HG03469 (cell line): ENCODE measurements at regions not wholly inside any gene's neighbourhood (a gene's known extent, or its start where the extent isn't known, plus 50 kb on each side); places are given as distances from the start of the nearest gene placed in this dataset.

Experiments used
- ATAC-seq: cut with Tn5 transposase; IDR thresholded peaks from one replicate; pipeline ENCODE4 v1.9.1; 2021; ENCODE audit warnings: mild to moderate bottlenecking, moderate library complexity, moderate number of reproducible peaks; ENCODE audit not compliant: unreplicated experiment

- no peak for ATAC-seq
These were observed 293.0 kb upstream of the PLXNA2 start for GRCh38 chr1:208537198-208537597.

DNA sequence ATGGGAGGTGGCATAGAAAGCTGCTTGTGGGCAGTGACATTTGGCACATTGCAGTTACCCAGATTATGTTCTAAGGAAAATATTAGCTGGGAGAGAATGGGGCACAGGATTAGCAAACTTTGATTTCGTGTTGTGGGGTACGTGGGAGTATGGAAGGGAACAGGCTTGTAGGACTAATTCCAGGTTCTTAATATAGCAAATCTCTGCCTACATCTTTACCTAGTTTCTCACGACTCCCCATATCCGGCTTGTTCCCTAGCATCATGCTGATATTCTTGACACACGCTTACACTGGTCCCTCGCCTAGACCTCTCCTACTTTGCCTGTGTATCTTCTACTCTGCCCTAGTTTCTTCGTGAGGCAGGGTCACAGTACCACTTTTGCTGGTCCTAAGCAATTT, 293.9 kb upstream of the PLXNA2 start:
- ATAC-seq, result no peak

DNA sequence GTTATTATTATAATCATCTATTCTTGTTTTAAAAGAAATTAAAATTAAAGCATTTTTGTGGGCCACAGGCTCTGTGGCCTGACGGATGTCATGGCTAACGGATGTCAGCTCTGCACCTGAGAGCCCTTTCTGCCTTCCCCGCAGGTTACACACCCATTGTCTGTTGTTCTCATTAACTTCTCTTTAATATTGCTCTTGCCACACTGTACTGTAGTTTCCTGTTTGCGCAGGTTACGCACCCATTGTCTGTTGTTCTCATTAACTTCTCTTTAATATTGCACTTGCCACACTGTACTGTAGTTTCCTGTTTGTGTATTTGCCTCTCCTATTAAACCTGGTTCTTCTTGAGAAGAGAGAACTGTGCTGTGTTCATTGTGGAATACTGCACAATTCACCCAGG, 294.4 kb upstream of the PLXNA2 start:
- ATAC-seq, result no peak

DNA sequence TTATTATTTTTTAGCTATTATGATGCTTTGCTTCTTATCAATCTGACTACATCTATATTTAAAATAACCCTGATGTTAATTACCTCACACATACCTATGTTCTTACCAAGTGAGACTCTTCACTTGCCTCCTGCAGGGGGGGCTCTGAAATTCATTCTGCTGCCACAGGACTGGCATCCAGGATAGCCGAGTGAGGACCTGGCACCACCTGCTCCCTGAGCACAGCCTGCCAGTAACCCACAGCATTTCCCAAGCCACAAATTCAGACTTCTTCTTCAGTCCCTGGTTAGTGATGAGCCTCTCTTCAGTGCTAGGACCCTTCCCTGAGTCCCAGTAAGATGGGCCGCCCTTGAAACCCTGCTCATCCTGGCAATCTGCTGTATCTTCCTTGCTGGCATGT, 296.5 kb upstream of the PLXNA2 start:
- ATAC-seq, result no peak

DNA sequence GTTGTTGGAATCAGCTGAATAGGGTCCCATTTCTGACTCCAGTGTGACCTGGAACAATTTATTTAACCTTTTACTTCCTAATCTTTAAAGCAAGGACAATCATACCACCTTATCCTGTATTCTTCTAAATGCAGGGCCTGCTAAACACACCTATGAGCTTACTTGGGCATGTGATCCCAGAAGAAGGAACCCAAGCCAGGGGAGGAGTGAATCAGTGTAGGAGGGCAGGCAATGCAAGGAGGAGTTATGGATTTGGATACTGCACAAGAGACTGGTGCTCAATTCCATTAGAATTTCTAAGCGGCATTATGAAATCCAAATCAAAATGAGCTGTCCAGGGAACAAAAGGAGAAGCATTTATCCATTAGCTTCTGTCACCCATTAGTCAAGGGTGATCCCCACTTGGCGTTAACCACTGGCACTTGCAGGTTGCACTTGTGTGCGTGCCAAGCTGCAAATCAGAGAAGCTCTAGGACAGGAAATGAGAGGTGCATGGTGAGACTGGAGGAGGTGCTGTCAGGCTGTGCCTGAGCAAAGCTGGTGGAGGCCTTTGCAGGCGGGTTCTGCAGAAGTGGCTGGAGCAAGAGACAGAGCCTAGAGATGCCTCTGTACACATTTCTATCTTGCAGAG, 297.2 kb upstream of the PLXNA2 start:
- no peak for ATAC-seq

- no peak for ATAC-seq
These were observed 298.1 kb upstream of the PLXNA2 start for GRCh38 chr1:208542309-208542708.

GRCh38 chr1:208544053-208544452, 299.9 kb upstream of the PLXNA2 start:
- no peak for ATAC-seq

- no peak for ATAC-seq
These were observed 300.6 kb upstream of the PLXNA2 start for GRCh38 chr1:208544794-208545193.

- no peak for ATAC-seq
These were observed 306.8 kb upstream of the PLXNA2 start for GRCh38 chr1:208551024-208551423.

GRCh38 chr1:208551633-208552320, 307.6 kb upstream of the PLXNA2 start:
- no peak for ATAC-seq

DNA sequence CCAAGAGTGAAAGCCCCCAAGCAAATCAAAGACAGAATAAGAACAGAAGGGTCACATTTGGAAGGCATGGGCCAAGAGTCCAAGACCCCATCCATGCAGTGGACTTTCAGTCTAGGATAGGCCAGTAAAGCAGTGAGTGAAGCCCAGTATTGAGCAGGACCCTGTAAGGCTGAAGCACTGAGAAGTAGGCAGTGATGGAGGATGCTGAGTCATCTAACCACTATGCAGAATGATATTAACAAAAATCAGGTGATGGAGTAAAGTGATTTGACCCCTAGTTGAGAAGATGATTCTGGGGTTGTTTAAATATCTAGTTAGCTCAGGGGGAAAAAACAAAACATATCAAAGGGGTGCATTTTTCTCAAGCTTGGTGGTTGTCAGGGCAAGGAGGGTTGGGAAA, 308.7 kb upstream of the PLXNA2 start:
- no peak for ATAC-seq

DNA sequence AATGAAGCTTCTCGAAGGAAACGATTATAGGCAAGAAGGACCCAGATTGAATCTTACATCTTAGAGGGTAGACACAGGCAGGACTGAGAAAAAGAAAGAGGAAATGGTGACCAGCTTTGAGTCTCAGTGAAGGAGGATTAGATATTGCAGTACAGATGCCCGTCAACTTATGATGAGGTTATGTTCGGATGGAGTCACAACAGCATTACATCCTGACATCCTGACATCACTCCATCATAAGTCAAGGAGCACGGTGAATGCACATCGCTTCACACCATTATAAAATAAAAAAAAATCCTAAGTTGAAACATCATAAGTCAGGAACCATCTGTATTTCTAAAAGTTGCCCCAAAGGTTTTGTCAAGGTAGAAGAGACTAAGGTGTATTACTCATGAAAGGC, 312.3 kb upstream of the PLXNA2 start:
- ATAC-seq, result no peak

DNA sequence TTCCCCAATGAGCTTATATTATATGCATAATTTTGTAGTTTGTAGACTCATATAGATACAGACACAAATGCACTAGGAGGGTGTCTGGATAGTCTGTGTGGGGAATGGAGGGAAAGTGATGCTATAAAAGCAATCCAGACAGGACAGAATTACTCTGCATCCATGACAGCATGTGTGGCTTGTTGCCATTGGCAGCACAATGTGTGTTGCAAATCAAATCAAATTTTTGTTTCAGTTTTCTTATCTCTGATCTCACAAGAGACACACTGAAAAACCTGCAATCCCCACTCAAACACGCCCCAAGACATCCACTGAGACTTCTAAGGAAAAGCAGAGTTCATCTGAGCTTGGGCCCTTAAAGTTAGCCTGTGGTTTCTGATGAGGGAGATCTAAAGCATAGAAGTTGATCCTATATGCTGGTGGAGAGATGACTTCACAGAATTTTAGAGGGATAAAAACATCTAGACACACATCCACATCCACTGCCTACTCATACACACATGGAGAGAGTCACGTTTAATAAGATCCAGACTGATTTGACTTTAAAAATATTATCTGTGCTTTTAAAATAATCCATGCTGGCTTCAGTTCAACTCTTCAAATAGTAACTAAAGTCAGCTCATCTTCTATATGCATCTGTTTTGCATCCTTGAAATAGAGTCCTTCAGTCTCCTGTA, 313.0 kb upstream of the PLXNA2 start:
- ATAC-seq, result no peak

- no peak for ATAC-seq
These were observed 313.5 kb upstream of the PLXNA2 start for GRCh38 chr1:208557723-208558094.

- no peak for ATAC-seq
These were observed 315.6 kb upstream of the PLXNA2 start for GRCh38 chr1:208559597-208560329.

DNA sequence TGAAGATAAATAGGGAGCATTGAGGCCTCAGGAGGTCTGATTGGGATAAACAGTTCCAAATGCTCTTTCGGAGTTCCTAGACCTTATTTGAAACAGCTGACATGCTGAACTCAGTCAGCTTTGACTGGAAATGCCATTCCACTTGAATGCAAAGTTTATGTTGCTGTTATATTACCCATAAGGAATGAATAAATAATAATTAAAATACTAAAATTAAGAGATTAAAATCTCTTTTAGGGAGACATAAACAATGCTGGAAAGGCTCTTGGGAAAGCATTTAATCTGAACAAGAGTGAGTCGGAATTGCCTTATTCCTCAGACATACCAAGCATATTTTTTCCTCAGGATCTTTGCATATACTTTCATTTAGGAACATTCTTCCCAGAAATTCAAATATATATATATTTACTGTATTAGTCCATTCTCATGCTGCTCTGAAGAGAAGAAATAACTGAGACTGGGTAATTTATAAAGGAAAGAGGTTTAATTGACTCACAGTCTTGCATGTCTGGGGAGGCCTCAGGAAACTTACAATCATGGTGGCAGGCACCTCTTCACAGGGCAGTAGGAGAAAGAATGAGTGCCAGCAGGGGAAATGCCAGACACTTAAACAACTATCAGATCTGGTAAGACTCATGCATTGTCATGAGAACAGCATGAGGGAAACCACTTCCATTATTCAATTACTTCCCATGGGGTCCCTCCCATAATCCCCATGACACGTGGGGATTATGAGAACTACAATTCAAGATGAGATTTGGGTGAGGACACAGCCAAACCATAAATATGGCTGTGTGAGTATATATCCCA, 318.2 kb upstream of the PLXNA2 start:
- ATAC-seq, result no peak

DNA sequence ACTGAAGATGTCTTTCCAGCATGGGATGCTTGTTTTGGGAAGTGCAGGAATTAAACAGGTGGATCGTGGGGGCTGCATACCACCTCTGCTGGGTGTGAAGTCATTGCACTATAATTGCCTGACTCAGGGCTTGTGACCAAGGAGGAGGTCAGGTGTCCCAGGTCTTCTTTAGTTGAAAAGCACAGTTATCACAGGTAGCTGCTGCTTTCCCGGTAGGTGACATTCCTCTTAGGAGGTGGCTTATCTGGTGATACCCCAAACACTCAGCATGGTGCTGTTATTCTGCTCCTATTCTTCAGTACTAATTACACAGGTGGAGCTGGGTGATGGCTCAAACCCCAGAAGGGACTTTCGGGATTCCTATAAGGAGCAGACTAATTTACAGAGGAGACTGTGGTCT, 320.3 kb upstream of the PLXNA2 start:
- no peak for ATAC-seq

DNA sequence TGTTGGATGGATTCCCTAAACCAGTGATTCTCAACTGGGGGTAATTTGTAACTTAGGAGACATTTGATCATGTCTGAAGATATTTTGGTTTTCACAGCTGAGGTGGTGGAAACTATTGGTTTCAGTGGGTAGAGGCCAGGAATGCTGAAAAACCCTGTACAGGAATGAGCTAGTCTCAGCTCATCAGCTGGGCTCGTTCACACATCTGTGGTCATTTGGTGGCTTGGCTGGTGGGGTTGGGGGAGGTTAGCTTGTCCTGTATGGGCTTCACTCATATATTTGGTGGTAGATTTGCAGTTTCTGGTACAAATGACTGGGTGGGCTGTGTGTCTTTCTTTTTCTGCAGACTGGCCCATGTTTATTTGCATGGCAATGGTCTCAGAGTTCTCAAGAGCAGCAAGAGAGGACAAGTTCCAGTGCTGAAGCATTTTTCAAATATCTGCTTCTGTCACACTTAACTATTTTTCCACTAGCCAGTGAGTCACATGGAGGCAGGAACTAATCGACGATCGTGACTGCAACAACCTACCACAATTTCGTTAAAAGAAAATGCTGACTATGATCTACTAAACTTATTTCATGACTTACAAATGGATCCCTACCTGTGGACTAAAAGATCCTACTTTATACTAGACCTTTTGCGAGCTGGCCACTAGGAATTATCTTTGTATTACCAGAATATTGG, 321.7 kb upstream of the PLXNA2 start:
- no peak for ATAC-seq

GRCh38 chr1:208569181-208569580, 325.0 kb upstream of the PLXNA2 start:
- no peak for ATAC-seq

- no peak for ATAC-seq
These were observed 326.2 kb upstream of the PLXNA2 start for GRCh38 chr1:208570362-208570761.
